SH-SY5Y (cell line): ENCODE measurements at regions not wholly inside any gene's neighbourhood (a gene's known extent, or its start where the extent isn't known, plus 50 kb on each side); places are given as distances from the start of the nearest gene placed in this dataset.

ENCODE experiments used
- GATA2 ChIP-seq: IDR thresholded peaks from 2 replicates; pipeline ENCODE4 v1.6.1; 2011; ENCODE audit warnings: mild to moderate bottlenecking, low read depth, low read length
- GATA3 ChIP-seq: IDR thresholded peaks from 2 replicates; pipeline ENCODE4 v1.6.1; 2011; ENCODE audit warnings: low read depth, mild to moderate bottlenecking, low read length, moderate library complexity

GRCh38 chr14:50006141-50006540 is 110.2 kb downstream of the VCPKMT start:
- TF ChIP-seq GATA3 (no peak), GATA2 (no peak)
